ENCODE measurements at regions not wholly inside any gene's neighbourhood (a gene's known extent, or its start where the extent isn't known, plus 50 kb on each side); places are given as distances from the start of the nearest gene placed in this dataset.
A peak's percentile ranks its signal among the peaks of the same experiment; 100 is the strongest.

DNA sequence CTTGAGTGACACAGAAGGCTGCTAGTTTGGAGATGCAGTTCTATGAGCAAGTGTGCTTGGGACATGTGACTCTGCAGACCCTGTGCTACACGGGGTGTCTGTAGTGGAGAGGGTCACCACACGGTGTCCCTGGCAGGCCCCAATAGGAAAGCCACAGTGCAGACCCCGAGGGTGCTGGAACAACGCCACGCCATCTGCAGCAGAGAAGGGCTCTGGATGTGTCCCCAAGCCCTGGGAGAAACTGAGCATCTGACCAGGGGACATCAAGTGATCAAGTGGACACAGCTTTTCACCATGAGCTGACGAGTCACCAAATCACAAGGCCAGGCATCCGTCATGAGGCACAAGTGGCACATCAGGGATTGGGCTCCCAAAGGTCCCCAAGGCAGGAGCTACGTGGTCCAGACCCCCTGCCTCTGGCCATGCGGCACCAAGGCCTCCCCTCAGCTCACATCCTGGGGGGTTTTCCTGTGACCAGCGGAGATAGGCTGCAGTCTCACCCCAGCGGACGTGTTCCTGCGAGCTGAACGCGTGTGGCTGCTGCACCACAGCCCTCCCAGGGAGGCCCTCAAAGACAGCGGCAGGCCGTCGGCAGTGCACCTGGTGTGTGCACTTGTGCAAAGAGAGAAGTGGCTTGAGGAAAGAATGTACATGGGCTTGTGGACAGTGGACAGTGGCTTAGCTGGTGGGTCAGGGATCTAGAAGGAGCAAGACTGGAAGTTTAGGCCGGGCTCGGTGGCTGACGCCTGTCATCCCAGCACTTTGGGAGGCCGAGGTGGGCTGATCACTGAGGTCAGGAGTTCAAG lies 96.7 kb downstream of the RPS6KA4 start:
- DNase-seq (ENCODE audit: low read depth in 4 of 6, low spot score in 6 of 6), result no peak
- no peaks in the 10 kb centered on the region for H3K27me3 ChIP-seq (ENCODE audit: control insufficient read depth, insufficient read depth, low read length)
- H3K9me3 ChIP-seq (ENCODE audit: control insufficient read depth, insufficient read depth, low read length), result no peaks in the 10 kb centered on the region
- no peak overlapping the region for H3K4me3 ChIP-seq (ENCODE audit: low read depth, low read length)
- H3K4me1 ChIP-seq (ENCODE audit: control insufficient read depth, insufficient read depth, low read length), result no peaks in the 10 kb centered on the region
- WGBS (ENCODE audit: insufficient coverage), result 85% methylated on average over 22 of the region's 22 CpGs
- H3K27ac ChIP-seq (ENCODE audit: low read depth, low read length), result no peak overlapping the region
- no peaks in the 10 kb centered on the region for H3K36me3 ChIP-seq (ENCODE audit: control insufficient read depth, insufficient read depth, low read length)

DNA sequence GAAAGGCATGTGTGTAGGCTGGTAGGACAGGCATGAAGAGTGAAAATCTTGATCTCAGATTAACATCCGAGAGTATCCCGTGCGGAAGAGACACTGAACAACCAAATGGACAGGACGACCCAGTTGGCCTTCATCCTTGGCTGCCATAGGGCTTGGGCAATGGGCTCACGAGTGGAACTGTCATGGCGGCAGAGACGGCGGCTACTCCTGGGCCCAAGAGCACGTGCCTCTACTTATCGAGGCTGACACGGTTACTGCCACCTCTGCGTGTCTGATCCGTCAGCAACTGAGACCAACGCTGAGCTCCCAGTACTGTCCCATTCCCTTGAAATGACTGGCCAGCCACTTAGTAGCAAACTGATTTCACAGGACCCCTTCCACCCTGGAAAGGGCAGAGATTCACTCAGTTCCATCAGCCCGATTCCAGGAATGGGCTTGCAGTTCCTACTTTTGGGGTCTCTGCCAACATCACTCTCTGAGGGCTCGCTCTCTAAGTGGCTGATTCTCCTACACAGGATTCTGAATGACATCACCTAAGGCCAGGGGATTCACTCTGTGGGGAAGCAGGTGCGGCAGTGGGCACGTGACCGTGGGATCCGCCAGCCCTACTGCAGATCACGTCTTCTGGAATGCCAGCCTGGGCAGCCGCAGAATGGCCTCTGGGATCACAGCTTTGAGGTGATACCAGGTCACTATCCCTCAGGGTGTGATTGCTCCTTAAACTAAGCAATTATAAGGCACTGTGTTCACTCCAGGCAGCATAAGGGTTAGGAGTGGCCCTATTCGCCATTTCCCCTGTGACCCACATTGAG lies 97.8 kb downstream of the RPS6KA4 start:
- Histone ChIP-seq H3K9me3 (ENCODE audit: control insufficient read depth, insufficient read depth, low read length) (no peaks in the 10 kb centered on the region), H3K4me1 (ENCODE audit: control insufficient read depth, insufficient read depth, low read length) (no peaks in the 10 kb centered on the region), H3K4me3 (ENCODE audit: low read depth, low read length) (no peak overlapping the region), H3K27ac (ENCODE audit: low read depth, low read length) (no peak overlapping the region), H3K27me3 (ENCODE audit: control insufficient read depth, insufficient read depth, low read length) (no peaks in the 10 kb centered on the region), H3K36me3 (ENCODE audit: control insufficient read depth, insufficient read depth, low read length) (no peaks in the 10 kb centered on the region)
- DNase-seq (ENCODE audit: low read depth in 4 of 6, low spot score in 6 of 6), result no peak
- 92% methylated on average over 23 of the region's 23 CpGs for WGBS (ENCODE audit: insufficient coverage)

DNA sequence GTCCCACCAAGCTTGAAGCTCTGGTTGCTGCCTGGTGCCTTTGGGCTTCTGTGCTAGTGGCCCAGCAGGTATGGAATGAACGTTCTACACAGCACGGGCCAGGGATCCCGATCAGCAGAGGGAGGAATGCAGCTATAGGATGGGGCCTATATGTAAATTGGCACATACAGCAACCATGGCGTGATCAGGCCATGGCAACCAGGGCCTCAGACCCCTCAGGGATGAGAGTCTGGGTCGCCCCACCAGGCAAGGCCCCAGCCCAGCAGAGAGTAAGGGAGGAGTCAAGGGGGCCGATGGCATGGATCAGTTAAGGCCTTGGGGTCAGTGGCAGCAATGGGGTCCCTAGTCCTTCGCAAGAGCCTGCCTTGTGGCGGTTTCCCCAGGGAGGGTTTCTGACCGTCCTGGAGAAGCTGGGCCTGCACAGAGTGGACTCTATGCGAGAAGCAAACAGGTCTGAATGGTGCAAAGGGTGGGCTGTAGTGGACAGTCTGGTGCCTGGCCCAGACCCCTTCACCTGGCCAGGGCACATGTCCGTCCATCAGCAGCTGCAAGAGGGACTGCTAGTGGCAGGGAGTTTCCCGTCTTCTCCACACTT lies 98.2 kb upstream of the SLC22A11 start:
- H3K36me3 ChIP-seq (ENCODE audit: control insufficient read depth, insufficient read depth, low read length), result no peaks in the 10 kb centered on the region
- no peak overlapping the region for H3K4me3 ChIP-seq (ENCODE audit: low read depth, low read length)
- no peaks in the 10 kb centered on the region for H3K27me3 ChIP-seq (ENCODE audit: control insufficient read depth, insufficient read depth, low read length)
- WGBS (ENCODE audit: insufficient coverage), result 90% methylated on average over 12 of the region's 12 CpGs
- DNase-seq (ENCODE audit: low read depth in 4 of 6, low spot score in 6 of 6), result no peak
- no peaks in the 10 kb centered on the region for H3K4me1 ChIP-seq (ENCODE audit: control insufficient read depth, insufficient read depth, low read length)
- peaks cover 1% of the 10 kb centered on the region for H3K9me3 ChIP-seq (ENCODE audit: control insufficient read depth, insufficient read depth, low read length)
- no peak overlapping the region for H3K27ac ChIP-seq (ENCODE audit: low read depth, low read length)

DNA sequence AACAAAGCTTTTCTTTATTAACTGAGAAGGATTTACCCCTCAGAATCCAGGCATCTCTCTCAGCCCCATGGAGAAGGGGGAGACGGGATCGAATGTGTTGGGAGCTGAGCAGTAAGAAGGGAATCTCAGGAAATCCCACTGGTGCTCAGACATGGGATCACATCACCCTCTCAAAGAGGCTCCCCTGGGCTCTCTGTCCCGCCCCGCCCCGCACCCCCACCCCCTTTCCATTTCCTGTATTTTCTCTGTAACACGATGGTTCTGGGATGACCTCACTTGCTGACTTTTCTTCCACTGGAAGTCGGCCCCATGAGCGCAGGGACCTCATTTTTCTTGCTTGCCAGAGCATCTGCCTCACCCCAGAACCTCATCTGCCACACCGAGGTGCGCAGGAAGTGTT lies 96.7 kb upstream of the SLC22A11 start:
- Histone ChIP-seq H3K4me3 (ENCODE audit: low read depth, low read length) (no peak overlapping the region), H3K4me1 (ENCODE audit: control insufficient read depth, insufficient read depth, low read length) (no peaks in the 10 kb centered on the region), H3K9me3 (ENCODE audit: control insufficient read depth, insufficient read depth, low read length) (peaks cover 1% of the 10 kb centered on the region), H3K36me3 (ENCODE audit: control insufficient read depth, insufficient read depth, low read length) (no peaks in the 10 kb centered on the region), H3K27me3 (ENCODE audit: control insufficient read depth, insufficient read depth, low read length) (no peaks in the 10 kb centered on the region), H3K27ac (ENCODE audit: low read depth, low read length) (no peak overlapping the region)
- DNase-seq (ENCODE audit: low read depth in 4 of 6, low spot score in 6 of 6), result no peak
- WGBS (ENCODE audit: insufficient coverage), result 37% methylated on average over 6 of the region's 10 CpGs

DNA sequence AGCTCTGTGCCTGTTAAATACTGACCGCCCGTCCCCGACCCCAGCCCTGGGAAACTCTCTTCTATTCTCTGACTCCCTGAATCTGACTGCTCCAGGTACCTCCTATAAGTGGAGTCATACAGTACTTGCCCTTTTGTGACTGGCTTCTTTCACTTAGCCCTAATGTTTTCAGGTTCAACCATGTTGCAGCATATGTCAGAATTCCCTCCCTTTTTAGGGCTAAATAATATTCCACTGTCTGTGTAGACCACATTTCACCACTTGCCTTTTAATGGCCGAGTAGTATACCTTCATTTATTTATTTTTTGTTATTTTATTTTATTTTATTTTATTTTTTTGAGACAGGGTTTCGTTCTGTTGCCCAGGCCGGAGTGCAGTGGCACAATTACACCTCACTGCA lies 96.1 kb upstream of the SLC22A11 start:
- Histone ChIP-seq H3K36me3 (ENCODE audit: control insufficient read depth, insufficient read depth, low read length) (no peaks in the 10 kb centered on the region), H3K9me3 (ENCODE audit: control insufficient read depth, insufficient read depth, low read length) (peaks cover 1% of the 10 kb centered on the region), H3K4me1 (ENCODE audit: control insufficient read depth, insufficient read depth, low read length) (no peaks in the 10 kb centered on the region), H3K27ac (ENCODE audit: low read depth, low read length) (no peak overlapping the region), H3K27me3 (ENCODE audit: control insufficient read depth, insufficient read depth, low read length) (no peaks in the 10 kb centered on the region), H3K4me3 (ENCODE audit: low read depth, low read length) (no peak overlapping the region)
- WGBS (ENCODE audit: insufficient coverage), result 95% methylated on average over 3 of the region's 6 CpGs
- no peak for DNase-seq (ENCODE audit: low read depth in 4 of 6, low spot score in 6 of 6)

DNA sequence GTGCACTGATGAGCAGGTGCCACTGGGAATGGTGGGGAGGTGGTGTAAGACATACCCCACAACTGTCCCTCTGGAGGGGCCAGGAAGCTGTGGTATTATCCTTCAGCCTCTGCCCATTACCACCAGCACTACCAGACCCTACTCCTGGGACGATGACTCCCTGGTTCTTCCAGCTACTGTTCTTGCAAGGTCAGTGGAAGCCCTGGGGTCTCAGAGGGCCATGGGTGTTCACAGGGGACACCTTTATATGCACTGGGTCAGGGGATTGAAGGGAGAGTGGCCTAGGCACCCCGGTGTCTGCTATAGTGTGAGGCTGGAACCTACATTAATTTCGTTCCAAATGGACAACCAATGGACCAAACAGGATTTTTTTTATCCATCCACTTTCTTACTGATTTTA lies 94.7 kb upstream of the SLC22A11 start:
- WGBS (ENCODE audit: insufficient coverage), result 89% methylated on average over 1 of the region's 3 CpGs
- Histone ChIP-seq H3K9me3 (ENCODE audit: control insufficient read depth, insufficient read depth, low read length) (peaks cover 1% of the 10 kb centered on the region), H3K27ac (ENCODE audit: low read depth, low read length) (no peak overlapping the region), H3K4me1 (ENCODE audit: control insufficient read depth, insufficient read depth, low read length) (no peaks in the 10 kb centered on the region), H3K4me3 (ENCODE audit: low read depth, low read length) (no peak overlapping the region), H3K36me3 (ENCODE audit: control insufficient read depth, insufficient read depth, low read length) (no peaks in the 10 kb centered on the region), H3K27me3 (ENCODE audit: control insufficient read depth, insufficient read depth, low read length) (no peaks in the 10 kb centered on the region)
- no peak for DNase-seq (ENCODE audit: low read depth in 4 of 6, low spot score in 6 of 6)

DNA sequence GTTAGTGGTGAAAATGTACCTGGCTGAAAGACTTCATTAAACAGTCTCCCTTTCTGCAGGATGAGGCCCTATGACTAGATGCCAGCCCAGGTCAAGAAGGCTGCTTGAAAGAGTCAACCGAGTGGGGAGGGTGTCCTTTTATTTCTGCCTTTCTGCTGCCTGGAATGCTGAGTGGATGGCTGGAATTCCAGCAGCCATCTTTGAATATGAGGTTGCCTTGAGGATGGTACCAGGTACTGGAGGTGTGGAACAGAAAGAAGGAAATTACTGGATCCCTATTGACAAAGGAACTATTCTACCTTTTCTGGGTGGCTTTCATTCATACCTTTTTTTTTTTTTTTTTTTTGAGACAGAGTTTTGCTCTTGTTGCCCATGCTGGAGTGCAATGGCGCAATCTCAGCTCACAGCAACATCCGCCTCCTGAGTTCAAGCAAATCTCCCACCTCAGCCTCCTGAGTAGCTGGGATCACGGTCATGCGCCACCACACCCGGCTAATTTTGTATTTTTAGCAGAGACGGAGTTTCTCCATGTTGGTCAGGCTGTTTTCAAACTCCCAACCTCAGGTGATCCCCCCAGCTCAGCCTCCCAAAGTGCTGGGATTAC lies 89.5 kb upstream of the SLC22A11 start:
- Histone ChIP-seq H3K36me3 (ENCODE audit: control insufficient read depth, insufficient read depth, low read length) (no peaks in the 10 kb centered on the region), H3K27me3 (ENCODE audit: control insufficient read depth, insufficient read depth, low read length) (no peaks in the 10 kb centered on the region), H3K9me3 (ENCODE audit: control insufficient read depth, insufficient read depth, low read length) (peaks cover 1% of the 10 kb centered on the region), H3K27ac (ENCODE audit: low read depth, low read length) (no peak overlapping the region), H3K4me3 (ENCODE audit: low read depth, low read length) (no peak overlapping the region), H3K4me1 (ENCODE audit: control insufficient read depth, insufficient read depth, low read length) (no peaks in the 10 kb centered on the region)
- DNase-seq (ENCODE audit: low read depth in 4 of 6, low spot score in 6 of 6), result no peak
- 93% methylated on average over 7 of the region's 7 CpGs for WGBS (ENCODE audit: insufficient coverage)

DNA sequence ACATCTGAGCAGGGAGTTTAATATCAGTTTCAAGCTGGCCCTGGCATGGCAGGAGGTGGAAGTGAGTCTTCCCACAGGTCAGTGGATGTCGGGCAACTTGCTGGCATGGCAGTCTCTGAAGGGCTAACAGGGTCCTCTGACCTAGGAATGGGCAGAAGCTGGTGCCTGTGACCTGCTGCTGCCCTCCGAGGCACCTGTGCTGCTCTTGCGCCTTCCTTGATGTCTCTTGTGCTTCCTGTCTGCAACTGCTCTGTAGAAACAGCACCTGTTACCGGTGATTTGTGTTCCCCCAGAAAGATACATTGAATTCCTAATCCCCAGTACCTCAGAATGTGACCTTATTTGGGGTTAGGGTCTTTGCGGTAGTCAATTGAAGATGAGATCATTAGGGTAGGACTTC lies 86.5 kb upstream of the SLC22A11 start:
- Histone ChIP-seq H3K36me3 (ENCODE audit: control insufficient read depth, insufficient read depth, low read length) (no peaks in the 10 kb centered on the region), H3K4me1 (ENCODE audit: control insufficient read depth, insufficient read depth, low read length) (peaks cover 10% of the 10 kb centered on the region), H3K27ac (ENCODE audit: low read depth, low read length) (no peak overlapping the region), H3K27me3 (ENCODE audit: control insufficient read depth, insufficient read depth, low read length) (no peaks in the 10 kb centered on the region), H3K4me3 (ENCODE audit: low read depth, low read length) (no peak overlapping the region), H3K9me3 (ENCODE audit: control insufficient read depth, insufficient read depth, low read length) (no peaks in the 10 kb centered on the region)
- DNase-seq (ENCODE audit: low read depth in 4 of 6, low spot score in 6 of 6), result no peak
- WGBS (ENCODE audit: insufficient coverage), result 87% methylated on average over 4 of the region's 5 CpGs

DNA sequence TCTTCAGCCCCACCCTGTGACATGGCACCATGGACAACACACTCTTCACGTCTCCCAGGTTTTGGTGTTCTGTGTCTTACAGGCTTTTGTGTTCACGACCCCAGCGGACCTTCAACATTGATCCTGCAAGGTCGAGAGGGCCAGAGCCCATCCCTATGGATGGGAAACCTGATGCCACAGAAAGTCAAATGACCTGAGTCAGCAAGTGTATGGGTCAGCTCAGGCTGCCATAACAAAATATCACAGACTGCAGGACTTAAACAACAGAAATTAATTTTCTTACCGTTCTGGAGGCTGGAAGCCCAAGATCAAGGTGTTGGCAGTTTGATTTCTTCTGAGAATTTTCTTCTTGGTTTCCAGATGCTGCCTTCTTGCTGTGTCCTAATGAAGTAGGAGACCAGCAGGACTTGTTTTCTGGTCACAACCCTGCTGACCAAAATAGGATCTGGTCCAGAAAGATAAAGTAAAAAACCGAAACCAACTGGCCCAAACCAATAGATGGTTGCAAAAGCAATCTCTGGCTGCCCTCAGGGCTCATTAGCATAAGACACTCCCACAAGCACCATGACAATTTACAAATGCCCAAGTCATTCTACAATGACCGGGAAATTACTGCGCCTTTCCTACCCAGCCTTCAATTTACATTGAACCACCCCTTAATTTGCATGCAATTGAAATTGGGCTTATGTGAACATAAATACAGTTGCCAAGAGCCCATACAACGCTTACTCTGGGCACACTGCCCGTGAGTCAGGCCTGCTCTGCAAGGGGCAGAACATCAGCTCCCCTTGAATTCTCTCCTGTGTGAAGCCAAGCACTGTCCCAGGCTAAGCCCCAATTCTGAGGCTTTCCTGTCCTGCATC lies 82.9 kb upstream of the SLC22A11 start:
- no peaks in the 10 kb centered on the region for H3K36me3 ChIP-seq (ENCODE audit: control insufficient read depth, insufficient read depth, low read length)
- no peak overlapping the region for H3K4me3 ChIP-seq (ENCODE audit: low read depth, low read length)
- no peaks in the 10 kb centered on the region for H3K27me3 ChIP-seq (ENCODE audit: control insufficient read depth, insufficient read depth, low read length)
- WGBS (ENCODE audit: insufficient coverage), result 34% methylated on average over 6 of the region's 10 CpGs
- peak in 2 of 6 donors; percentile 82 to 88 for DNase-seq (ENCODE audit: low read depth in 4 of 6, low spot score in 6 of 6)
- no peak overlapping the region for H3K27ac ChIP-seq (ENCODE audit: low read depth, low read length)
- no peaks in the 10 kb centered on the region for H3K9me3 ChIP-seq (ENCODE audit: control insufficient read depth, insufficient read depth, low read length)
- peaks cover 18% of the 10 kb centered on the region for H3K4me1 ChIP-seq (ENCODE audit: control insufficient read depth, insufficient read depth, low read length)
